ENCODE measurements at regions not wholly inside any gene's neighbourhood (a gene's known extent, or its start where the extent isn't known, plus 50 kb on each side); places are given as distances from the start of the nearest gene placed in this dataset.

- WGBS (ENCODE audit: extremely low coverage, insufficient read length, low lambda C conversion rate): no CpG with 5 or more reads among the region's 5 CpGs
- Histone ChIP-seq H3K14ac (ENCODE audit: insufficient read depth, low read length) (no peak overlapping the region), H2BK20ac (ENCODE audit: low read depth, low read length, poor library complexity, severe bottlenecking) (no peak overlapping the region), H3K79me1 (ENCODE audit: insufficient read depth, low read depth, low read length, poor library complexity, severe bottlenecking) (no peaks in the 10 kb centered on the region), H3K27ac (ENCODE audit: insufficient read length, low read depth, low read length) (no peak overlapping the region), H3K4me1 (ENCODE audit: insufficient read depth, low read length) (peaks cover 9% of the 10 kb centered on the region), H2BK120ac (ENCODE audit: low read depth, low read length, poor library complexity, severe bottlenecking) (no peak overlapping the region), H2AFZ (ENCODE audit: low read length) (no peak overlapping the region), H3K23ac (ENCODE audit: insufficient read length, low read depth, low read length) (no peak overlapping the region), H4K8ac (replicated peaks; ENCODE audit: insufficient read length, low read depth, low read length) (no peak overlapping the region), H2AK5ac (ENCODE audit: insufficient read length, low read length) (no peak overlapping the region), H3T11ph (ENCODE audit: low read length) (no peak overlapping the region), H3K4me2 (ENCODE audit: insufficient read depth, insufficient read length, low read length) (no peak overlapping the region), H4K20me1 (ENCODE audit: control insufficient read depth, insufficient read depth, insufficient read length) (no peaks in the 10 kb centered on the region), H3K4ac (ENCODE audit: low read depth, low read length) (no peak overlapping the region), H4K91ac (ENCODE audit: insufficient read length, low read depth, low read length) (no peak overlapping the region), H3K27me3 (ENCODE audit: insufficient read depth, low read length) (no peaks in the 10 kb centered on the region; the same call in 1 of the 2 replicates), H3K9ac (ENCODE audit: extremely low read depth, insufficient read length, low read length) (no peak overlapping the region), H2BK12ac (ENCODE audit: insufficient read length, low read depth, low read length) (no peak overlapping the region), H4K5ac (ENCODE audit: insufficient read length, low read depth, low read length) (no peak overlapping the region), H3K56ac (ENCODE audit: insufficient read length, low read depth, low read length) (no peak overlapping the region), H2BK5ac (ENCODE audit: insufficient read length, low read length) (no peak overlapping the region), H3K79me2 (ENCODE audit: insufficient read depth, low read length) (no peaks in the 10 kb centered on the region), H3K9me3 (ENCODE audit: control insufficient read depth, low read depth, low read length) (no peaks in the 10 kb centered on the region), H3K18ac (ENCODE audit: insufficient read length, low read depth, low read length) (no peak overlapping the region), H3K23me2 (ENCODE audit: insufficient read length, low read depth, low read length, poor library complexity, severe bottlenecking) (no peaks in the 10 kb centered on the region), H2BK15ac (ENCODE audit: low read depth, low read length) (no peak overlapping the region)
- H3K27me3 Mint-ChIP-seq (ENCODE audit: low read depth): peaks cover 24% of the 10 kb centered on the region
- no peak overlapping the region; a peak in 1 of 5 replicates for H3K4me3 Mint-ChIP-seq
- H3K9me3 Mint-ChIP-seq: no peaks in the 10 kb centered on the region
- TF ChIP-seq CTCF (conservative IDR thresholded peaks at IDR 0.05): no peak
- peaks cover 0 to 4% (median 0%) of the 10 kb centered on the region in 3 experiments; a peak in 2 of 7 replicates for H3K36me3 Mint-ChIP-seq (ENCODE audit: insufficient read depth in 1 of 3, low read depth in 3 of 3)
- no peak overlapping the region; a peak in 1 of 7 replicates for H3K27ac Mint-ChIP-seq
- H3K4me1 Mint-ChIP-seq: peaks cover 31 to 43% of the 10 kb centered on the region in 2 experiments
- no peak for DNase-seq
Observed at GRCh38 chr16:13325396-13325795, 424.0 kb downstream of the SHISA9 start.
